ENCODE measurements at regions not wholly inside any gene's neighbourhood (a gene's known extent, or its start where the extent isn't known, plus 50 kb on each side); places are given as distances from the start of the nearest gene placed in this dataset.

GRCh38 chr13:50634339-50634738, 209.2 kb downstream of the DLEU7 start:
- CTCF ChIA-PET: no interaction called here
- no peaks in the 10 kb centered on the region for H3K36me3 Mint-ChIP-seq (ENCODE audit: low read depth)
- intact Hi-C loops (cut with micrococcal nuclease): no loop called here

GRCh38 chr13:50635504-50635903, 208.0 kb downstream of the DLEU7 start:
- intact Hi-C loops (cut with micrococcal nuclease): no loop called here
- Mint-ChIP-seq H3K27me3 (no peaks in the 10 kb centered on the region), H3K36me3 (ENCODE audit: low read depth) (no peaks in the 10 kb centered on the region), H3K4me1 (ENCODE audit: low read depth) (no peaks in the 10 kb centered on the region), H3K9me3 (no peaks in the 10 kb centered on the region), H3K27ac (no peak overlapping the region), H3K4me3 (no peak overlapping the region)
- no peak for TF ChIP-seq CTCF (IDR thresholded peaks at IDR 0.05)
- no peak for DNase-seq
- no peak for ATAC-seq
- CTCF ChIA-PET: interaction anchor here (1.1 kb wide), 1 partner anchor 165 kb away, joined by 3 read pairs; no protein-coding TSS in a partner anchor
- POLR2A ChIA-PET: interaction anchor here (0.5 kb wide), 1 partner anchor 23 kb away, joined by 3 read pairs; no protein-coding TSS in a partner anchor

More at GRCh38 chr13:50634339-50634738, 209.2 kb downstream of the DLEU7 start:
- H3K27me3 Mint-ChIP-seq: no peaks in the 10 kb centered on the region
- no peak overlapping the region for H3K4me3 Mint-ChIP-seq
- ATAC-seq: no peak
- DNase-seq: no peak
- no peaks in the 10 kb centered on the region for H3K9me3 Mint-ChIP-seq
- no peak for TF ChIP-seq CTCF (IDR thresholded peaks at IDR 0.05)
- H3K4me1 Mint-ChIP-seq (ENCODE audit: low read depth): no peaks in the 10 kb centered on the region
- POLR2A ChIA-PET: no interaction called here
- no peak overlapping the region for H3K27ac Mint-ChIP-seq

GRCh38 chr13:50636007-50636704, 207.3 kb downstream of the DLEU7 start:
- H3K36me3 Mint-ChIP-seq (ENCODE audit: low read depth): no peaks in the 10 kb centered on the region
- TF ChIP-seq CTCF (IDR thresholded peaks at IDR 0.05): no peak
- no peaks in the 10 kb centered on the region for H3K9me3 Mint-ChIP-seq
- no peak for ATAC-seq
- no peak for DNase-seq
- H3K4me3 Mint-ChIP-seq: no peak overlapping the region
- POLR2A ChIA-PET: interaction anchor here (0.5 kb wide), 1 partner anchor 22 kb away, joined by 3 read pairs; no protein-coding TSS in a partner anchor
- no peaks in the 10 kb centered on the region for H3K27me3 Mint-ChIP-seq
- CTCF ChIA-PET: interaction anchor here (1.1 kb wide), 1 partner anchor 165 kb away, joined by 3 read pairs; no protein-coding TSS in a partner anchor
- no peaks in the 10 kb centered on the region for H3K4me1 Mint-ChIP-seq (ENCODE audit: low read depth)
- intact Hi-C loops (cut with micrococcal nuclease): no loop called here
- no peak overlapping the region for H3K27ac Mint-ChIP-seq

- no peak for ATAC-seq
- intact Hi-C loops (cut with micrococcal nuclease): no loop called here
- H3K4me3 Mint-ChIP-seq: no peak overlapping the region
- H3K27me3 Mint-ChIP-seq: no peaks in the 10 kb centered on the region
- TF ChIP-seq CTCF (IDR thresholded peaks at IDR 0.05): no peak
- H3K9me3 Mint-ChIP-seq: no peaks in the 10 kb centered on the region
- no peaks in the 10 kb centered on the region for H3K36me3 Mint-ChIP-seq (ENCODE audit: low read depth)
- CTCF ChIA-PET: no interaction called here
- no peak for DNase-seq
- H3K27ac Mint-ChIP-seq: no peak overlapping the region
- POLR2A ChIA-PET: no interaction called here
- no peaks in the 10 kb centered on the region for H3K4me1 Mint-ChIP-seq (ENCODE audit: low read depth)
These were observed 200.4 kb downstream of the DLEU7 start for GRCh38 chr13:50643060-50643459.

GRCh38 chr13:50644081-50644871, 199.2 kb downstream of the DLEU7 start:
- H3K4me3 Mint-ChIP-seq: no peak overlapping the region
- H3K27ac Mint-ChIP-seq: no peak overlapping the region
- no peaks in the 10 kb centered on the region for H3K9me3 Mint-ChIP-seq
- intact Hi-C loops (cut with micrococcal nuclease): no loop called here
- no peak for DNase-seq
- no peak for TF ChIP-seq CTCF (IDR thresholded peaks at IDR 0.05)
- no peak for ATAC-seq
- H3K27me3 Mint-ChIP-seq: no peaks in the 10 kb centered on the region
- no peaks in the 10 kb centered on the region for H3K4me1 Mint-ChIP-seq (ENCODE audit: low read depth)
- POLR2A ChIA-PET: no interaction called here
- CTCF ChIA-PET: no interaction called here
- no peaks in the 10 kb centered on the region for H3K36me3 Mint-ChIP-seq (ENCODE audit: low read depth)
